Neural cell (in vitro differentiated cells): ENCODE measurements at regions not wholly inside any gene's neighbourhood (a gene's known extent, or its start where the extent isn't known, plus 50 kb on each side); places are given as distances from the start of the nearest gene placed in this dataset.

Experiments
- H2AFZ ChIP-seq: fragments of 200-600, 300-800 bp; sonication (generic), shearing (Covaris generic); 2 replicates; pipeline ENCODE4 v1.6.0; 2014; ENCODE audit warnings: low read depth, mild to moderate bottlenecking, antibody characterized with exemption, low read length, moderate library complexity
- H3F3A ChIP-seq: fragments of 200-600 bp; shearing (Covaris generic); 2 replicates; pipeline ENCODE4 v1.6.1; 2016; ENCODE audit warnings: mild to moderate bottlenecking, moderate library complexity, mixed read lengths, antibody characterized with exemption, low read length; ENCODE audit not compliant: insufficient read depth, poor library complexity, severe bottlenecking
- H3K27ac ChIP-seq: fragments of 200-600, 300-800 bp; sonication (generic), shearing (Covaris generic); 2 replicates; pipeline ENCODE4 v1.5.1; 2014; ENCODE audit warnings: mild to moderate bottlenecking, low read length, moderate library complexity
- H3K27me3 ChIP-seq: fragments of 300-800, 200-600 bp; sonication (generic), shearing (Covaris generic); 2 replicates; pipeline ENCODE4 v1.6.0; 2014; ENCODE audit warnings: mild to moderate bottlenecking, low read depth, low read length, moderate library complexity; ENCODE audit not compliant: insufficient read depth
- H3K36me3 ChIP-seq: fragments of 300-800, 200-600 bp; sonication (generic), shearing (Covaris generic); 2 replicates; pipeline ENCODE4 v1.5.1; 2014; ENCODE audit warnings: mild to moderate bottlenecking, antibody characterized with exemption, low read length, moderate library complexity; ENCODE audit not compliant: insufficient read depth
- H3K4me2 ChIP-seq: fragments of 300-800, 200-600 bp; sonication (generic), shearing (Covaris generic); 2 replicates; pipeline ENCODE4 v1.6.0; 2014; ENCODE audit warnings: mild to moderate bottlenecking, low read length
- H3K4me3 ChIP-seq: fragments of 300-800, 200-600 bp; sonication (generic), shearing (Covaris generic); 2 replicates; pipeline ENCODE4 v1.5.1; 2014; ENCODE audit warnings: mild to moderate bottlenecking, low read length, moderate library complexity
- H3K79me2 ChIP-seq: fragments of 200-600 bp; shearing (Covaris generic); replicated peaks from 2 replicates; pipeline ENCODE4 v1.6.0; 2014; ENCODE audit warnings: mild to moderate bottlenecking, low read length, moderate library complexity; ENCODE audit not compliant: insufficient read depth
- H3K9ac ChIP-seq: fragments of 300-800, 200-600 bp; sonication (generic), shearing (Covaris generic); 2 replicates; pipeline ENCODE4 v1.6.1; 2016; ENCODE audit warnings: mild to moderate bottlenecking, low read length, mixed read lengths
- H3K9me2 ChIP-seq: fragments of 200-600 bp; shearing (Covaris generic); 2 replicates; pipeline ENCODE4 v1.6.1; 2016; ENCODE audit warnings: mild to moderate bottlenecking, low read length, mixed read lengths; ENCODE audit not compliant: insufficient read depth
- H3K9me3 ChIP-seq: fragments of 200-600, 300-800 bp; sonication (generic), shearing (Covaris generic); 2 replicates; pipeline ENCODE4 v1.6.1; 2016; ENCODE audit warnings: mild to moderate bottlenecking, mixed run types, low read length, moderate library complexity, mixed read lengths
- H4K20me1 ChIP-seq: fragments of 200-600 bp; shearing (Covaris generic); 2 replicates; pipeline ENCODE4 v1.6.1; 2016; ENCODE audit warnings: mild to moderate bottlenecking, mixed run types; ENCODE audit not compliant: insufficient read depth
- EP300 ChIP-seq: fragments of 450-650 bp; conservative IDR thresholded peaks from 2 replicates; pipeline ENCODE4 v1.6.1; 2014; ENCODE audit warnings: antibody characterized with exemption, mild to moderate bottlenecking, moderate library complexity; ENCODE audit not compliant: poor library complexity, severe bottlenecking
- EZH2 ChIP-seq: fragments of 200-600, 300-800 bp; shearing (Covaris generic), sonication (generic); IDR thresholded peaks from 2 replicates; pipeline ENCODE4 v1.6.1; 2014; ENCODE audit warnings: antibody characterized with exemption, low read length, borderline replicate concordance, mild to moderate bottlenecking; ENCODE audit not compliant: insufficient read depth, poor library complexity, severe bottlenecking
- MXI1 ChIP-seq: fragments of 450-650 bp; conservative IDR thresholded peaks from 2 replicates; pipeline ENCODE4 v1.6.1; 2014; ENCODE audit warnings: antibody characterized with exemption, mild to moderate bottlenecking; ENCODE audit not compliant: poor library complexity, severe bottlenecking
- POLR2AphosphoS5 ChIP-seq: IDR thresholded peaks from 2 replicates; pipeline ENCODE4 v1.6.1; 2012
- RAD21 ChIP-seq: fragments of 450-650 bp; conservative IDR thresholded peaks from 2 replicates; pipeline ENCODE4 v1.6.1; 2014; ENCODE audit warnings: antibody characterized with exemption, mild to moderate bottlenecking, moderate library complexity
- SMC3 ChIP-seq: fragments of 450-650 bp; conservative IDR thresholded peaks from 2 replicates; pipeline ENCODE4 v1.6.1; 2014; ENCODE audit warnings: antibody characterized with exemption, mild to moderate bottlenecking, moderate library complexity; ENCODE audit not compliant: poor library complexity
- TAF1 ChIP-seq: IDR thresholded peaks from 2 replicates; pipeline ENCODE4 v1.6.1; 2012; ENCODE audit warnings: low read depth
- TF ChIP-seq, protein P1 (sequence below): fragments of 450-650 bp; IDR thresholded peaks from 2 replicates; pipeline ENCODE4 v1.5.1; 2014; ENCODE audit warnings: antibody characterized with exemption, mild to moderate bottlenecking, moderate library complexity; ENCODE audit not compliant: poor library complexity, severe bottlenecking
- TF ChIP-seq, protein P2 (sequence below): IDR thresholded peaks from 2 replicates; pipeline ENCODE4 v1.6.1; 2012; ENCODE audit warnings: borderline replicate concordance

DNA sequence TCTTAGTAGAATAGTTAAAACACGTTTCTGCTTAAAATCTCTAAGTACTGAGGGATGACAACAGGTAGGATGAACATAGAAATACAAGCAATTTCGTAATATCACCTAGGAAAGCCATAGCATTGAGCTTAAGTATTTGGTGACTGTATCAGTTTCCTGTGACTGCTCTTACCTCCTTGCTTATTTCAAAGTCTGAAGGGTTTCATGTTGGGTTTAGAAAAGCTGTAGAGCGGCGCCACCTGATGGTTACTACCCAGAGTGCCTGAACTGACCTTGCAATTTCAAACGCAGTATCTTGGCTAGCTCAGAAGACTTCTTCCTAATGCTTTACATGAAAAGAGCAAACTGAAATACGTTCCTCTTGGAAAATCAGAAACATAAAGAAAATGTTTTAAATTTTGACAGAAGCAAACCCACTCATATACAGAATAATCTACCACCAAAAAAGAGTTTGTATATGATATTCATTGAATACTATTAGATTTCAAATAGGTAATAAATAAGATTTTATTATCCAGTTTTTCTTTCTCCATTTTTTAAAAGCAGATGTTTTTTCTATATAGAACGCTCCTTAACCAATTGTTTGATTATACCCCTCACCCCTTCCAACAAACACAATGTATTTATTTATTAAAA, 82.3 kb upstream of the RIPOR2 start:
- Histone ChIP-seq H3K27me3 (no peaks in the 10 kb centered on the region), H3K9me2 (no peaks in the 10 kb centered on the region), H3K79me2 (no peaks in the 10 kb centered on the region), H3K9ac (no peak overlapping the region), H3K36me3 (no peaks in the 10 kb centered on the region), H3F3A (peaks cover 22% of the 10 kb centered on the region), H2AFZ (no peak overlapping the region), H3K4me3 (no peak overlapping the region), H3K4me2 (no peak overlapping the region), H3K9me3 (no peaks in the 10 kb centered on the region), H3K27ac (peak overlapping the region; percentile 14), H4K20me1 (no peaks in the 10 kb centered on the region)
- TF ChIP-seq, protein P1, sequence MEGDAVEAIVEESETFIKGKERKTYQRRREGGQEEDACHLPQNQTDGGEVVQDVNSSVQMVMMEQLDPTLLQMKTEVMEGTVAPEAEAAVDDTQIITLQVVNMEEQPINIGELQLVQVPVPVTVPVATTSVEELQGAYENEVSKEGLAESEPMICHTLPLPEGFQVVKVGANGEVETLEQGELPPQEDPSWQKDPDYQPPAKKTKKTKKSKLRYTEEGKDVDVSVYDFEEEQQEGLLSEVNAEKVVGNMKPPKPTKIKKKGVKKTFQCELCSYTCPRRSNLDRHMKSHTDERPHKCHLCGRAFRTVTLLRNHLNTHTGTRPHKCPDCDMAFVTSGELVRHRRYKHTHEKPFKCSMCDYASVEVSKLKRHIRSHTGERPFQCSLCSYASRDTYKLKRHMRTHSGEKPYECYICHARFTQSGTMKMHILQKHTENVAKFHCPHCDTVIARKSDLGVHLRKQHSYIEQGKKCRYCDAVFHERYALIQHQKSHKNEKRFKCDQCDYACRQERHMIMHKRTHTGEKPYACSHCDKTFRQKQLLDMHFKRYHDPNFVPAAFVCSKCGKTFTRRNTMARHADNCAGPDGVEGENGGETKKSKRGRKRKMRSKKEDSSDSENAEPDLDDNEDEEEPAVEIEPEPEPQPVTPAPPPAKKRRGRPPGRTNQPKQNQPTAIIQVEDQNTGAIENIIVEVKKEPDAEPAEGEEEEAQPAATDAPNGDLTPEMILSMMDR = peak; percentile 73
- TF ChIP-seq SMC3 (peak; percentile 77), RAD21 (peak; percentile 80), POLR2AphosphoS5 (no peak), EP300 (no peak)

DNA sequence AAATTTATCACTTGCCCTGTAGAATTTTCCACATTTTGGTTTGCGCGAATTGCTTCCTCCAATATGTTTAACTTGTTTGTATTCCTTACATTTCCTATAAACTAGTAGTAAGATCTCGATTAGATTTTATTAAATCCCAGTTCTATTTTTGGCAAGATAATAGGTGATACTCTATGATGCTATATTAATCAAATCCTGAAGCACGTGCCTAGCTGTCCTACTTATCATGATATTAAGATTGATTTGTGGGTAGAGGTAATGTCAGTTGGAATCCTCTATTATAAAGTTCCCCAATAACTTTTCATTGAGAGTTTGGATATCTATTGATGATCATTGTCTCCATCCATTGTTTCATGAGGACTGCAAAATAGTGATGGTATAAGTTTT, 82.8 kb upstream of the RIPOR2 start:
- H3K9me3 ChIP-seq = no peaks in the 10 kb centered on the region
- H3K36me3 ChIP-seq = no peaks in the 10 kb centered on the region
- no peaks in the 10 kb centered on the region for H4K20me1 ChIP-seq
- H3K4me3 ChIP-seq = no peak overlapping the region
- H3K9ac ChIP-seq = no peak overlapping the region
- no peaks in the 10 kb centered on the region for H3K9me2 ChIP-seq
- no peaks in the 10 kb centered on the region for H3K79me2 ChIP-seq
- H3K27ac ChIP-seq = no peak overlapping the region
- TF ChIP-seq, protein P2, sequence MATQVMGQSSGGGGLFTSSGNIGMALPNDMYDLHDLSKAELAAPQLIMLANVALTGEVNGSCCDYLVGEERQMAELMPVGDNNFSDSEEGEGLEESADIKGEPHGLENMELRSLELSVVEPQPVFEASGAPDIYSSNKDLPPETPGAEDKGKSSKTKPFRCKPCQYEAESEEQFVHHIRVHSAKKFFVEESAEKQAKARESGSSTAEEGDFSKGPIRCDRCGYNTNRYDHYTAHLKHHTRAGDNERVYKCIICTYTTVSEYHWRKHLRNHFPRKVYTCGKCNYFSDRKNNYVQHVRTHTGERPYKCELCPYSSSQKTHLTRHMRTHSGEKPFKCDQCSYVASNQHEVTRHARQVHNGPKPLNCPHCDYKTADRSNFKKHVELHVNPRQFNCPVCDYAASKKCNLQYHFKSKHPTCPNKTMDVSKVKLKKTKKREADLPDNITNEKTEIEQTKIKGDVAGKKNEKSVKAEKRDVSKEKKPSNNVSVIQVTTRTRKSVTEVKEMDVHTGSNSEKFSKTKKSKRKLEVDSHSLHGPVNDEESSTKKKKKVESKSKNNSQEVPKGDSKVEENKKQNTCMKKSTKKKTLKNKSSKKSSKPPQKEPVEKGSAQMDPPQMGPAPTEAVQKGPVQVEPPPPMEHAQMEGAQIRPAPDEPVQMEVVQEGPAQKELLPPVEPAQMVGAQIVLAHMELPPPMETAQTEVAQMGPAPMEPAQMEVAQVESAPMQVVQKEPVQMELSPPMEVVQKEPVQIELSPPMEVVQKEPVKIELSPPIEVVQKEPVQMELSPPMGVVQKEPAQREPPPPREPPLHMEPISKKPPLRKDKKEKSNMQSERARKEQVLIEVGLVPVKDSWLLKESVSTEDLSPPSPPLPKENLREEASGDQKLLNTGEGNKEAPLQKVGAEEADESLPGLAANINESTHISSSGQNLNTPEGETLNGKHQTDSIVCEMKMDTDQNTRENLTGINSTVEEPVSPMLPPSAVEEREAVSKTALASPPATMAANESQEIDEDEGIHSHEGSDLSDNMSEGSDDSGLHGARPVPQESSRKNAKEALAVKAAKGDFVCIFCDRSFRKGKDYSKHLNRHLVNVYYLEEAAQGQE = no peak
- peaks cover 22% of the 10 kb centered on the region for H3F3A ChIP-seq
- H3K27me3 ChIP-seq = no peaks in the 10 kb centered on the region
- no peak overlapping the region for H2AFZ ChIP-seq
- no peak overlapping the region for H3K4me2 ChIP-seq

DNA sequence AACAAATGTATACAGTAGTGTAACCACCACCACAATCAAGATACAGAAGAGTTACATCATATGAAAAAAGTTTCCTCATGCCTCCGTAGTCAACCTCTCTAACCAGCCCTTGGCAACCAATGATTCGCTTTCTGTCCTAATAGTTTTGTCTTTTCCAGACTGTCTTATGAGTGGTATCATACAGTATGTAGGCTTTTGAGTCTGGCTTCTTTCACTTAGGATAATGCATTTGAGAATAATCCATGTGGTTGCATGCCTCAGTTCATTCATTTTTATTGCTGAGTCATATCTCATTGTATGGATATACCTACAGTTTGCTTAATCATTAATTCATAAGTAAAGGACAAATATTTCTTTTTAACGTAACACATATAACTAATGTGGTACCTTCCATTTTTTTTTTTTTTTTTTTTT, 86.4 kb upstream of the RIPOR2 start:
- Histone ChIP-seq H3K27ac (no peak overlapping the region), H3K27me3 (no peaks in the 10 kb centered on the region), H3K4me2 (no peak overlapping the region), H3K36me3 (no peaks in the 10 kb centered on the region), H3K79me2 (no peaks in the 10 kb centered on the region), H4K20me1 (no peaks in the 10 kb centered on the region), H3K9me3 (no peaks in the 10 kb centered on the region), H2AFZ (no peak overlapping the region), H3K9ac (no peak overlapping the region), H3F3A (peaks cover 8% of the 10 kb centered on the region), H3K9me2 (no peaks in the 10 kb centered on the region), H3K4me3 (no peak overlapping the region)
- TF ChIP-seq, protein P1 = no peak
- TF ChIP-seq SMC3 = no peak
- TF ChIP-seq MXI1 = no peak
- no peak for TF ChIP-seq POLR2AphosphoS5
- no peak for TF ChIP-seq TAF1
- no peak for TF ChIP-seq RAD21
- TF ChIP-seq EZH2 = no peak
- TF ChIP-seq, protein P2 = no peak
- no peak for TF ChIP-seq EP300
